ENCODE measurements at regions not wholly inside any gene's neighbourhood (a gene's known extent, or its start where the extent isn't known, plus 50 kb on each side); places are given as distances from the start of the nearest gene placed in this dataset.

- no peaks in the 10 kb centered on the region for H3K36me3 ChIP-seq
- TF ChIP-seq, protein P1, sequence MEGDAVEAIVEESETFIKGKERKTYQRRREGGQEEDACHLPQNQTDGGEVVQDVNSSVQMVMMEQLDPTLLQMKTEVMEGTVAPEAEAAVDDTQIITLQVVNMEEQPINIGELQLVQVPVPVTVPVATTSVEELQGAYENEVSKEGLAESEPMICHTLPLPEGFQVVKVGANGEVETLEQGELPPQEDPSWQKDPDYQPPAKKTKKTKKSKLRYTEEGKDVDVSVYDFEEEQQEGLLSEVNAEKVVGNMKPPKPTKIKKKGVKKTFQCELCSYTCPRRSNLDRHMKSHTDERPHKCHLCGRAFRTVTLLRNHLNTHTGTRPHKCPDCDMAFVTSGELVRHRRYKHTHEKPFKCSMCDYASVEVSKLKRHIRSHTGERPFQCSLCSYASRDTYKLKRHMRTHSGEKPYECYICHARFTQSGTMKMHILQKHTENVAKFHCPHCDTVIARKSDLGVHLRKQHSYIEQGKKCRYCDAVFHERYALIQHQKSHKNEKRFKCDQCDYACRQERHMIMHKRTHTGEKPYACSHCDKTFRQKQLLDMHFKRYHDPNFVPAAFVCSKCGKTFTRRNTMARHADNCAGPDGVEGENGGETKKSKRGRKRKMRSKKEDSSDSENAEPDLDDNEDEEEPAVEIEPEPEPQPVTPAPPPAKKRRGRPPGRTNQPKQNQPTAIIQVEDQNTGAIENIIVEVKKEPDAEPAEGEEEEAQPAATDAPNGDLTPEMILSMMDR (IDR thresholded peaks at IDR 0.05) = no peak
- no peak for DNase-seq (ENCODE audit: low spot score)
- no peaks in the 10 kb centered on the region for H3K9me3 ChIP-seq
- H3K27me3 ChIP-seq = no peaks in the 10 kb centered on the region
- no peak overlapping the region for H3K27ac ChIP-seq
- no peak overlapping the region for H3K4me3 ChIP-seq
- no peaks in the 10 kb centered on the region for H3K4me1 ChIP-seq
These were observed 551.3 kb downstream of the CMPK2 start for GRCh38 chr2:6314218-6314960.

DNA sequence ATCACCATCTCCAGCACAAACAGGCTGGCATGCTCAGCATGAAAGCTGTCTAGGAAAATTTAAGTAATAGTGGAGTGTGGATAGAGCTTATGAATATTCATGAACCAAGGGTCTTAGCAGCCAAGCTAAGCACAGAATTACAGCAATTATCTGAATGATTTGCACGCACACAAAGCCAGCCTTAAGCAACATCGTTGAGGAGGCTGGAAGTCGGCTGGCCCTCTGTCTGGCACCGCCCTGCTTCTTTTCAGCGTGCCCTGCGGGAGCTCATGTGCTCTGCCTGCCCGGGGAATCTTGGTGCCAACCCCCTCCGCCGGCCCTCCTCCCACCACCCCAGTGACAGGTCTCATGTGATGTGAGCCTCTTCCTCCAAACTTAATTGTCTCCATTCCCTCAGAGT lies 540.1 kb downstream of the CMPK2 start:
- Histone ChIP-seq H3K4me1 (no peaks in the 10 kb centered on the region), H3K9me3 (peaks cover 0 to 9% of the 10 kb centered on the region in 2 donors), H3K27me3 (no peaks in the 10 kb centered on the region), H3K27ac (no peak overlapping the region), H3K4me3 (no peak overlapping the region), H3K36me3 (no peaks in the 10 kb centered on the region)
- no peak for DNase-seq (ENCODE audit: low spot score)
- TF ChIP-seq, protein P1 (IDR thresholded peaks at IDR 0.05) = no peak

DNA sequence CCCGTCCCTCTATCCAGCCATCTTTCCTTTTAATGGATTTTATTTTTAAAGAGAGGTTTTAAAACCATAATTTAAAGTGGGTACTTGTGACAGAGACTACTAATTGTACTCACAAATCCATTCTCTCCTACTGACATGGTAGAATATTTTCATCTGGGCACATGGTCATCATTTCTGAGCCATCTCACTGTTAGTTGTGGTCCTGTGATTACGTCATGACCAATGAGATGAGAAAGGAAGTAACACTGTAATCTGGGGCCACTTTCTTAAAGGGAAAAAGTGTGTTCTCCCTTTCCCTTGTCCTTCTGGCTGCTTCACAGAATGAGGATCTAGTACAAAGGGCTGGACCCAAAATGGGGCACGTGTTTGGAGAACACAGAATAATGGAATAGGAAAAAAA lies 538.7 kb downstream of the CMPK2 start:
- Histone ChIP-seq H3K36me3 (no peaks in the 10 kb centered on the region), H3K27ac (no peak overlapping the region), H3K4me1 (no peaks in the 10 kb centered on the region), H3K4me3 (no peak overlapping the region), H3K9me3 (peaks cover 0 to 6% of the 10 kb centered on the region in 2 donors), H3K27me3 (no peaks in the 10 kb centered on the region)
- TF ChIP-seq, protein P1 (IDR thresholded peaks at IDR 0.05) = no peak
- no peak for DNase-seq (ENCODE audit: low spot score)

DNA sequence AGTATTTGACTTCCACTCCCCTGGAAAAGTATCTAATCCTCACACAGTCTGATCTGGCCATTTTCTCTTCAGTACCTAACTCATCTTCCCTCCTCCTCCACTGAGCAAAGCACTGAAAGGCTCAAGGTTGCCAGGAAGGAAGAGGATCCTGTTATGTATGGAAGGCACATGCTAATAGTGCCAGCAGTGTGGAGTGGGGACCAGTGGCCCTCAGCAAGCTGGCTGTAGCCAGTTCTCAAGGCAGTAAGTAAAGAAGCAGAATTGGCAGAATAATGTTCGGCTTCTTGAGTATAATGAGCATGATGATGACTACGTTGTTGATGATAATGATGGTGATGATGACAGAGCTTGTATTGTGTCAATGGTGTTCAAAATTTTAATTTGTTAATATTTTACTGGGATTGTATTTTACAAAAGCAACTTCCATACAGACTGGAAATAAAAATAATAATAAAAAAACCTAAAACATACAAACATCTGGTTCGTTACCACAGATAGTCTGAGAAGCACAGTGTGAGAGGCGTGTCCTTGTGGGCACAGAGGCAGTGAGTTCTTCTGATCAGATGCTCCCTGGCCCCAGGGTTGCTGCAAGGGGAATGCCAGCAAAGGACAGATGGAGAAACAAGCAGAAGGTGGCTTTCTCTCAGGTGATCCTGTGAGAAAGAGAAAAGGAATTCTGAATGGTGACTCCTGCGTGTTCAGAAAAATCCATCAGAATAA lies 528.8 kb downstream of the CMPK2 start:
- Histone ChIP-seq H3K27ac (no peak overlapping the region), H3K36me3 (no peaks in the 10 kb centered on the region), H3K4me3 (no peak overlapping the region), H3K4me1 (no peaks in the 10 kb centered on the region), H3K27me3 (no peaks in the 10 kb centered on the region), H3K9me3 (no peaks in the 10 kb centered on the region)
- TF ChIP-seq, protein P1 (IDR thresholded peaks at IDR 0.05) = no peak
- no peak for DNase-seq (ENCODE audit: low spot score)

- Histone ChIP-seq H3K27me3 (no peaks in the 10 kb centered on the region), H3K4me3 (no peak overlapping the region), H3K27ac (no peak overlapping the region), H3K9me3 (no peaks in the 10 kb centered on the region), H3K36me3 (no peaks in the 10 kb centered on the region), H3K4me1 (no peaks in the 10 kb centered on the region)
- TF ChIP-seq, protein P1 (IDR thresholded peaks at IDR 0.05) = no peak
- no peak for DNase-seq (ENCODE audit: low spot score)
These were observed 528.3 kb downstream of the CMPK2 start for GRCh38 chr2:6337472-6337820.

Data from right atrium auricular region (tissue), 2 donors.